Aorta (tissue), 5 donors: ENCODE measurements at regions not wholly inside any gene's neighbourhood (a gene's known extent, or its start where the extent isn't known, plus 50 kb on each side); places are given as distances from the start of the nearest gene placed in this dataset.

Source experiments
- ATAC-seq: fragments of 200-7000 bp; cut with Tn5 transposase; one replicate; pipeline ENCODE4 v1.9.1; 2022; ENCODE audit warnings: moderate library complexity; ENCODE audit not compliant: low FRiP score
- DNase-seq, 2 donors: peaks; one replicate each; pipeline ENCODE4 v3.0.0-alpha.2; 2020
- H3K27ac ChIP-seq, 2 donors: one replicate each; pipeline ENCODE4 v1.5.1; 2013; ENCODE audit warnings: low read length in 2 of 2, mild to moderate bottlenecking in 2 of 2, moderate library complexity in 2 of 2, control low read depth in 1 of 2, inconsistent platforms in 1 of 2, low read depth in 1 of 2
- H3K27me3 ChIP-seq, 2 donors: one replicate each; pipeline ENCODE4 v1.6.1; 2013; ENCODE audit warnings: control low read depth in 1 of 2, low read length in 1 of 2, mild to moderate bottlenecking in 1 of 2, moderate library complexity in 1 of 2; ENCODE audit not compliant: insufficient read depth in 2 of 2, control insufficient read depth in 1 of 2
- H3K36me3 ChIP-seq, 2 donors: one replicate each; pipeline ENCODE4 v1.6.1; 2013; ENCODE audit warnings: control low read depth in 1 of 2, low read length in 1 of 2, mild to moderate bottlenecking in 1 of 2; ENCODE audit not compliant: insufficient read depth in 2 of 2, control insufficient read depth in 1 of 2
- H3K4me1 ChIP-seq, 2 donors: one replicate each; pipeline ENCODE4 v1.6.1; 2013; ENCODE audit warnings: low read length in 2 of 2, control low read depth in 1 of 2, mild to moderate bottlenecking in 1 of 2, moderate library complexity in 1 of 2; ENCODE audit not compliant: insufficient read depth in 2 of 2, control insufficient read depth in 1 of 2
- H3K4me3 ChIP-seq, 2 donors: one replicate each; pipeline ENCODE4 v1.5.1; 2013; ENCODE audit warnings: low read length in 2 of 2, control low read depth in 1 of 2, mild to moderate bottlenecking in 1 of 2
- H3K9me3 ChIP-seq: one replicate; pipeline ENCODE4 v1.6.1; 2013; ENCODE audit warnings: mild to moderate bottlenecking, low read length; ENCODE audit not compliant: control insufficient read depth
- WGBS, 2 donors: extraction: QIAGEN DNeasy Blood & Tissue Kit; methylation state at CpG; one replicate each; pipeline ENCODE4 v1.1.7; 2013; 5-methylcytosine and 5-hydroxymethylcytosine counted together
- intact Hi-C, 2 donors: fragments of 100-400 bp; cut with DNase I; formaldehyde crosslinking; loops; one replicate each; pipeline versions ENCODE4 v1.14.2 to v1.15.0; 2022
- donor health status: healthy with polysubstance abuse.
- donor health status: Bipolar disorder and iron deficiency.
- donor health status: DM: no; HTN: no; CAD: no.
- donor health status: DM: no; HTN: no; CAD: no.
- donor health status: DM: yes; HTN: yes; CAD: no.

GRCh38 chr16:51025588-51026290 lies 125.3 kb downstream of the SALL1 start:
- WGBS, 2 donors, result 57 to 63% methylated on average over 4 of the region's 4 CpGs
- no peak for ATAC-seq
- Histone ChIP-seq H3K36me3 (no peaks in the 10 kb centered on the region), H3K27me3 (no peaks in the 10 kb centered on the region), H3K27ac (no peak overlapping the region), H3K4me3 (no peak overlapping the region), H3K4me1 (no peaks in the 10 kb centered on the region), H3K9me3 (no peaks in the 10 kb centered on the region)
- no peak for DNase-seq
- intact Hi-C loops, result no loop called here

- Histone ChIP-seq H3K36me3 (no peaks in the 10 kb centered on the region), H3K27ac (no peak overlapping the region), H3K4me3 (no peak overlapping the region), H3K4me1 (no peaks in the 10 kb centered on the region), H3K9me3 (no peaks in the 10 kb centered on the region), H3K27me3 (no peaks in the 10 kb centered on the region)
- ATAC-seq (no peak), DNase-seq (no peak)
- whole genome bisulfite sequencing, 2 donors, result 48 to 49% methylated on average over 6 of the region's 6 CpGs
- intact Hi-C loops, result no loop called here
Measured at GRCh38 chr16:51024703-51025102, 126.4 kb downstream of the SALL1 start.

DNA sequence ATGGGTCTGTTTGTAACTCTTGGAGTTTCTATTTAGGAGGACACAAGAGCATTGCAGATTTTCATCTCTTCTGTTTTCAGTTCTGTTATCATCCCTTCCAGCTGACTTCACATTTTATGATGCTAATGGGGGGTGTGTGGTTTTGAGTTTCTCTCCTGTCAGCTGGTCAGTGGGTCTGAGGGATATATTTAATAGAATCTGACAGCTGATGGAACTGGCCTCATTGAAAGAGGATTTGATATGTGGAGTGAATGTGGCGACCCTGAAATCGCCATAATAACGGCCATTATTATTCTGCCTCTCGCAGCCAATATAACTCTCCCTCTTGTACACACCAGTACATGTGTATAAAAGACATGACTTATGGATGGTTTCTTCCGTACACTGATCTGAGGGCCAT lies 128.1 kb downstream of the SALL1 start:
- Histone ChIP-seq H3K4me1 (no peaks in the 10 kb centered on the region), H3K27me3 (no peaks in the 10 kb centered on the region), H3K4me3 (no peak overlapping the region), H3K36me3 (no peaks in the 10 kb centered on the region), H3K27ac (no peak overlapping the region), H3K9me3 (no peaks in the 10 kb centered on the region)
- WGBS, 2 donors, result 80 to 81% methylated on average over 5 of the region's 5 CpGs
- ATAC-seq (no peak), DNase-seq (no peak)
- intact Hi-C loops, result no loop called here

DNA sequence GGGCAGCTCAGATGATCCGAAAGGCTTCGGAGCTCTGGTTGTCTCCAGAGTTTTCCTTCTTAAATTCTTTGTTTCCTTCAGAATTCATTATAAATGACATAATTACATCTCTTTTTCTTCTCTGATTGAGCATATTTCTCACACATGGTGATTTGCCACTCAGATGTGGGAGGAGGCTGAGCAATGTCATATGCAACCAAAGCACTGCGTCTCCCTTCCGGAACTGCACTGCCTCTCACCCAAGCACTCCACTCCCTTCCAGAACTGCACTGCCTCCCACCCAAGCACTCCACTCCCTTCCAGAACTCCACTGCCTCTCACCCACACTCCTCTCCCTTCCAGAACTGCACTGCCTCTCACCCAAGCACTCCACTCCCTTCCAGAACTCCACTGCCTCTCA lies 131.5 kb downstream of the SALL1 start:
- intact Hi-C loops, result no loop called here
- Histone ChIP-seq H3K9me3 (no peaks in the 10 kb centered on the region), H3K27me3 (no peaks in the 10 kb centered on the region), H3K36me3 (no peaks in the 10 kb centered on the region), H3K27ac (no peak overlapping the region), H3K4me3 (no peak overlapping the region), H3K4me1 (no peaks in the 10 kb centered on the region)
- DNase-seq (no peak), ATAC-seq (no peak)
- 71 to 80% methylated on average over 4 of the region's 4 CpGs for WGBS, 2 donors

GRCh38 chr16:51017969-51018368 lies 133.1 kb downstream of the SALL1 start:
- 51 to 59% methylated on average over 1 of the region's 1 CpG for WGBS, 2 donors
- ATAC-seq (no peak), DNase-seq (no peak)
- Histone ChIP-seq H3K9me3 (no peaks in the 10 kb centered on the region), H3K27me3 (no peaks in the 10 kb centered on the region), H3K4me3 (no peak overlapping the region), H3K36me3 (no peaks in the 10 kb centered on the region), H3K4me1 (no peaks in the 10 kb centered on the region), H3K27ac (no peak overlapping the region)
- intact Hi-C loops, result no loop called here

- no peak overlapping the region for H3K27ac ChIP-seq
- peaks cover 3% of the 10 kb centered on the region for H3K9me3 ChIP-seq
- 54 to 69% methylated on average over 4 of the region's 4 CpGs for WGBS, 2 donors
- DNase-seq (no peak), ATAC-seq (no peak)
- intact Hi-C loops, result no loop called here
- H3K27me3 ChIP-seq, result no peaks in the 10 kb centered on the region
- no peaks in the 10 kb centered on the region for H3K4me1 ChIP-seq
- H3K4me3 ChIP-seq, result no peak overlapping the region
- no peaks in the 10 kb centered on the region for H3K36me3 ChIP-seq
Measured at GRCh38 chr16:51012396-51012795, 138.7 kb downstream of the SALL1 start.

- Histone ChIP-seq H3K27me3 (no peaks in the 10 kb centered on the region), H3K36me3 (no peaks in the 10 kb centered on the region), H3K9me3 (peaks cover 3% of the 10 kb centered on the region), H3K27ac (no peak overlapping the region), H3K4me1 (no peaks in the 10 kb centered on the region), H3K4me3 (no peak overlapping the region)
- WGBS, 2 donors, result 19 to 21% methylated on average over 4 of the region's 4 CpGs
- ATAC-seq (no peak), DNase-seq (no peak)
- intact Hi-C loops, result no loop called here
Measured at GRCh38 chr16:51010817-51011216, 140.3 kb downstream of the SALL1 start.

DNA sequence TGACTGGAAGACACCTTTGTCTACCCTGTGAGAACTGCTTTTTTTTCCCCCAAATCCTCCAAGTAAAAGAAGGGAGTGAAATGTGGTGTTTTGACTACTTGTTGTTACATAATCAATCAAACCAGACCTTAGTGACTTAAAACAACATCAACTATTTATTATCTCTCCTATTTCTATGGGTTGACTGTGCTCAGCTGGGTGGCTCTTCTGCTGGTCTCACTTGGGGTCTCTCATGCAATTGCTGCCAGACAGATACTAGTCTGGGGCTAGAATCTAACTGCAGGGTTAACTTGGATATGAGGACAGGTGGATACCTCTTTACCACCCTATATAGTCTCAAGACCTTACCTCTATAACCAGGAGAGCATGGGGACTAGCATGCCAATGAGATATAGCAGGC lies 141.3 kb downstream of the SALL1 start:
- ATAC-seq, result no peak
- no peaks in the 10 kb centered on the region for H3K36me3 ChIP-seq
- no peak overlapping the region for H3K27ac ChIP-seq
- intact Hi-C loops, result no loop called here
- no peaks in the 10 kb centered on the region for H3K27me3 ChIP-seq
- no peak overlapping the region for H3K4me3 ChIP-seq
- DNase-seq, result no peak
- H3K9me3 ChIP-seq, result peaks cover 5% of the 10 kb centered on the region
- H3K4me1 ChIP-seq, result no peaks in the 10 kb centered on the region

DNA sequence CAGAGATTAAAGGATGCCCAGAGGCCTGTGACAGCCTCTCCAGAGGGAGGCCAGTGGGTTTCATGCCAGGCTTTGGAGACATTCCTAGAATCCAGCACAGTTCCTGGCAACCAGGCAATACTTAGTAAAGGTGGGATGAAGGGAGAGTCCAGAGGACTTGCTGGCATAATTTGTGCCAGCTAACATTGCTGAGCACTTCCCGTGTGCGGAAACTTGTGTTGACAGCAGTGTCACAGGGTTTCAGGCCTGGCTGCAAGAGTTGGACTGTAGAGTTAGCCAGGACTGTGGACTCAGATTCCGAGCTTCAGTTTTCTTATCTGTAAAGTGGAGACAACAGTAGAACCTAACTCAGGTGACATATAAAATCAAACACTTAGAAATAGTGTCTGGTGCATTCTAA lies 141.7 kb downstream of the SALL1 start:
- no peak overlapping the region for H3K4me3 ChIP-seq
- intact Hi-C loops, result no loop called here
- no peaks in the 10 kb centered on the region for H3K36me3 ChIP-seq
- ATAC-seq (no peak), DNase-seq (no peak)
- H3K9me3 ChIP-seq, result peaks cover 5% of the 10 kb centered on the region
- no peaks in the 10 kb centered on the region for H3K27me3 ChIP-seq
- WGBS, 2 donors, result 79 to 83% methylated on average over 3 of the region's 3 CpGs
- no peaks in the 10 kb centered on the region for H3K4me1 ChIP-seq
- H3K27ac ChIP-seq, result no peak overlapping the region
